MM.1S (cell line): ENCODE measurements at regions not wholly inside any gene's neighbourhood (a gene's known extent, or its start where the extent isn't known, plus 50 kb on each side); places are given as distances from the start of the nearest gene placed in this dataset.

Experiments used
- CTCF ChIP-seq: fragments of 300-600 bp; sonication (generic); IDR thresholded peaks from 2 replicates; pipeline ENCODE4 v1.5.1; 2016; ENCODE audit warnings: antibody characterized with exemption, low read length, mixed read lengths
- EZH2phosphoT487 ChIP-seq: fragments of 300-600 bp; sonication (generic); IDR thresholded peaks from 2 replicates; pipeline ENCODE4 v1.6.1; 2018; ENCODE audit warnings: antibody characterized with exemption, low read length

GRCh38 chr1:30550365-30551220 lies 172.8 kb downstream of the MATN1 start:
- TF ChIP-seq CTCF, result no peak
- TF ChIP-seq EZH2phosphoT487, result no peak
